ENCODE measurements at regions not wholly inside any gene's neighbourhood (a gene's known extent, or its start where the extent isn't known, plus 50 kb on each side); places are given as distances from the start of the nearest gene placed in this dataset.

DNA sequence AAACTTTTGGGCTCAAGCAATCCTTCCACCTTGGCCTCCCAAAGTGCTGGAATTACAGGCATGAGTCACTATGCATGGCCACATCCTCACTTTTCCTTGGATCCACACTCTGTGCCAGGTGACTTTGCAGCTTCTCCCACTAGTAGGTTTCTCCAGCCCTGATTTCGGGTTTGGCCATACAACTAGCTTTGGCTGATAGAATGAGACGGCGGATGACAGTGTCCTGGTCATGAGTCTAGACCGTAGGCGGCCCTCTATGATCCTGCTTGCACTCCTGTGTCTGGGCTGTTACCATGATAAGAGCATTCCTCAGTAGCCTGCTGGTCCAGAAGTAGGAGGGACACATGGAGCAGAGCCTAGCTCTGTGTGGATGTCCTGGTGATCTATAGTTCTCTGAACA lies 112.5 kb upstream of the KL start:
- in situ Hi-C loops (cut with HindIII; ENCODE audit: low sequenced_read_pairs) = no loop called here
- TF ChIP-seq, protein P1, sequence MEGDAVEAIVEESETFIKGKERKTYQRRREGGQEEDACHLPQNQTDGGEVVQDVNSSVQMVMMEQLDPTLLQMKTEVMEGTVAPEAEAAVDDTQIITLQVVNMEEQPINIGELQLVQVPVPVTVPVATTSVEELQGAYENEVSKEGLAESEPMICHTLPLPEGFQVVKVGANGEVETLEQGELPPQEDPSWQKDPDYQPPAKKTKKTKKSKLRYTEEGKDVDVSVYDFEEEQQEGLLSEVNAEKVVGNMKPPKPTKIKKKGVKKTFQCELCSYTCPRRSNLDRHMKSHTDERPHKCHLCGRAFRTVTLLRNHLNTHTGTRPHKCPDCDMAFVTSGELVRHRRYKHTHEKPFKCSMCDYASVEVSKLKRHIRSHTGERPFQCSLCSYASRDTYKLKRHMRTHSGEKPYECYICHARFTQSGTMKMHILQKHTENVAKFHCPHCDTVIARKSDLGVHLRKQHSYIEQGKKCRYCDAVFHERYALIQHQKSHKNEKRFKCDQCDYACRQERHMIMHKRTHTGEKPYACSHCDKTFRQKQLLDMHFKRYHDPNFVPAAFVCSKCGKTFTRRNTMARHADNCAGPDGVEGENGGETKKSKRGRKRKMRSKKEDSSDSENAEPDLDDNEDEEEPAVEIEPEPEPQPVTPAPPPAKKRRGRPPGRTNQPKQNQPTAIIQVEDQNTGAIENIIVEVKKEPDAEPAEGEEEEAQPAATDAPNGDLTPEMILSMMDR (IDR thresholded peaks at IDR 0.05; ENCODE audit: low read depth, low read length, missing control alignments) = no peak
- no peak overlapping the region for H3K4me3 ChIP-seq (ENCODE audit: low read depth, low read length)
- no peak for DNase-seq (ENCODE audit: low read depth)

DNA sequence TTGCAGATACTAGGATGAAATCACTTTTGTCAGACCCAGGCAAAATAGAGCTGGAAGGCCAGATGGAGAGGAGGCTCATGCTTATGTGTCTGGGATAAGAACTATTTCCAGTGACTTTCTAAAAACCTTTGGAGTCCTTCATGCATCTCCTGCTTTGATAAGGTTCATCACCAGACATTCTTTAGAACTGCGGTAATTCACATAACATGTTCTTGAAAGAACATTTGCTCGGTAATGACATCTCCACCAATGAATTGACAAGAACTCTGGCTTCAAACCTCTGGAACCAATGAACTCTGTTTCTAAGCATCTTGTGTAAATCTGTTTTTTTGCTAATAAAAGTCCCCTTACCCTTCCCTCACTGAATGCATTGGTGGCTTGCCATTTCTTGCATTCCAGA lies 112.0 kb upstream of the KL start:
- in situ Hi-C loops (cut with HindIII; ENCODE audit: low sequenced_read_pairs) = no loop called here
- DNase-seq (ENCODE audit: low read depth) = no peak
- TF ChIP-seq, protein P1 (IDR thresholded peaks at IDR 0.05; ENCODE audit: low read depth, low read length, missing control alignments) = no peak
- no peak overlapping the region for H3K4me3 ChIP-seq (ENCODE audit: low read depth, low read length)

DNA sequence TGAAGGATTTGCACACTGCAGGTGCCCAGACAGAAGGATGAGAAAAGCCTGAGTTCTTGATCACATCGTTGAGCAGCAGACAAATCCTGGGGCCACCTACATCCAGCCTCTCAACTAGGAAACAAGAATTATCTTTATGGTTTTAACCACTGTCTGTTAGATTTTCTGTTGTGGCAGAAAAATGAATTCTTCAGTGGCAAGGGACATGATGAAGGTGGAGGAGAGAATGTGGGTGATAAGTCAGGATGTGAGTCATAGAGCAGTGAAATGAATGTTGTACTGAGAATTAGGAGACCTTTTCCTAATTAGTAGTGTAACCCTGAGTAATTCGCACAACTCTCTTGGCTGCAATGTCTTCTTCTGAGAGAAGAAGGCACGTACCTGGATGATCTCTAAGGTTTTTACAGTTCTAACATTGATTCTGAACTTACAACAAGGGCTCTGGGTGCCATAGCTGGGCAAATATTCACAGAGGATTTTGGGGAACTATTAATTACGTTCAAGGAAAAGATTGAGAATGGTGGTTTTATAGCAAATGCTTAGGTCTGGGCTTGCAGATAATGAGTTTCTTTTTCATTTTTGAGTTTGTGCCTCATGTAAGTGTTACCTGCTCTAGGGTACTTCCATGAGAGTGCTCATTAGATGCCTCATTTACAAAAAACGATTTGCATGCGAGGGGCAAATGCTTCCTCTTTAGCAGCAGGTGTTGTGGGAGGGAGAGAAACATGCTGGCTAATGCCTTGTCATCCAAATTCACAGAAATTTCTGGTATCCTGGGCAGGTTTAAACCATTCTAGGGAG lies 111.0 kb upstream of the KL start:
- TF ChIP-seq, protein P1 (IDR thresholded peaks at IDR 0.05; ENCODE audit: low read depth, low read length, missing control alignments) = no peak
- no peak for DNase-seq (ENCODE audit: low read depth)
- H3K4me3 ChIP-seq (ENCODE audit: low read depth, low read length) = no peak overlapping the region
- in situ Hi-C loops (cut with HindIII; ENCODE audit: low sequenced_read_pairs) = no loop called here

DNA sequence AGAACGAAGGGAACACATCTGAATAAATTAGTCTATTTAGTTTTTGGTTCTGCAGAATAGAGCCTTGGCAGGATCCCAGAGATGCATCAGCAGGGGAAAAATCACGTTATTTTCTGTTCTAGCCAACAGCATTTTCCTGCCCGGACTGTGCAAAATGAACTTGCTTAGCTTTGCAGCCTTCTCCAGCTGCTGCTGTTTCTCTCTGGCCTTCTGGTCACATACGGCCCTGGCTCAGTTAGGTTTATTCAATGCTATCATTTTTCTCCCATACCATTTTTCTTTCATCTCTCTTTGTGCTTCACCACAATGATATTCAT lies 110.4 kb upstream of the KL start:
- DNase-seq (ENCODE audit: low read depth) = peak; percentile 46
- TF ChIP-seq, protein P1 (IDR thresholded peaks at IDR 0.05; ENCODE audit: low read depth, low read length, missing control alignments) = no peak
- in situ Hi-C loops (cut with HindIII; ENCODE audit: low sequenced_read_pairs) = no loop called here
- no peak overlapping the region for H3K4me3 ChIP-seq (ENCODE audit: low read depth, low read length)

DNA sequence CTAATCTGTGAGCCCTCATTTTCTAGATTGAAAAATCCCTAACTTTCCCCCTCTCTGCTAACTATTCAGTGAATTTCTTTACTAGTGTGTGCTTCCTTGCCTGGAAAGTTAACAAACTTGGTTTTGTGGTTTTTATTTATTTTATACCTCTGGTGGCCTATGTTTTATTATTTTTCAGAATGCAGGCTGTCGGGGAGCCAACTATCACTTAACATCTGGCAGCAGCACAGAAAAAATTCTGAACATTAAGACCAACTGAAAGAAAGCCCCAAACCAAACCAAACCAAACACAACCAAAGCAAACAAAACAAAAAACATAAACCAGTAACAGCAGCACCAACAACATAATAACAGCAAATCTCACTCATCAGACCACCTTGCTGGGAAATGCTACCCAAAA lies 109.0 kb upstream of the KL start:
- DNase-seq (ENCODE audit: low read depth) = no peak
- TF ChIP-seq, protein P1 (IDR thresholded peaks at IDR 0.05; ENCODE audit: low read depth, low read length, missing control alignments) = no peak
- in situ Hi-C loops (cut with HindIII; ENCODE audit: low sequenced_read_pairs) = no loop called here
- no peak overlapping the region for H3K4me3 ChIP-seq (ENCODE audit: low read depth, low read length)

DNA sequence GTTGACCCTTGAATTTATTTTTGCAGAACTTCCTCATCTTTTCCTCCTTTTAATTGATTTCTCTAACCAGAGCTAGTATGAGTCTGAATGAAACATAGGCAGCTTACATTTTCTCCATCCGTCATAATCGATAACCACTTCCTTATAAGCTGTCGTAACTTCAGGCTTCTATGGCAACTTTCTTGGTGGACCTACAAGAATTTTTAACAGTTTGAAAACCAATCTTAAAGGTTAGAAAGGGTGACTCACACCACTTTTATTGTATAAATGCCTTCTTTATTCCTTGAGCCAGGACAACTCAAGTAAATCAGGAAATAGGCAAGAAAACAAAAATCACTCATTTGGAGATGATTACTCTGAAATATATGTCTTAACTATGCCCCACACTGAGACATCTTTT lies 105.7 kb upstream of the KL start:
- TF ChIP-seq, protein P1 (IDR thresholded peaks at IDR 0.05; ENCODE audit: low read depth, low read length, missing control alignments) = no peak
- in situ Hi-C loops (cut with HindIII; ENCODE audit: low sequenced_read_pairs) = loop anchor here (5.0 kb wide), 1 partner anchor 47 kb away; no protein-coding TSS in a partner anchor
- H3K4me3 ChIP-seq (ENCODE audit: low read depth, low read length) = no peak overlapping the region
- DNase-seq (ENCODE audit: low read depth) = no peak
